ENCODE measurements at regions not wholly inside any gene's neighbourhood (a gene's known extent, or its start where the extent isn't known, plus 50 kb on each side); places are given as distances from the start of the nearest gene placed in this dataset.
A peak's percentile ranks its signal among the peaks of the same experiment; 100 is the strongest.

- no peak for ATAC-seq (ENCODE audit: low read depth)
- no peaks in the 10 kb centered on the region for H3K27me3 ChIP-seq (ENCODE audit: insufficient read depth, poor library complexity, severe bottlenecking)
- no peak for DNase-seq (ENCODE audit: low spot score)
- H3K27ac ChIP-seq (ENCODE audit: poor library complexity, severe bottlenecking), result no peak overlapping the region
- no peaks in the 10 kb centered on the region for H3K4me1 ChIP-seq (ENCODE audit: insufficient read depth, poor library complexity, severe bottlenecking)
- no peaks in the 10 kb centered on the region for H3K36me3 ChIP-seq (ENCODE audit: low read depth)
- H3K4me3 ChIP-seq (ENCODE audit: severe bottlenecking), result no peak overlapping the region
- TF ChIP-seq CTCF (IDR thresholded peaks at IDR 0.05; ENCODE audit: poor library complexity, severe bottlenecking), result no peak
- no peaks in the 10 kb centered on the region for H3K9me3 ChIP-seq (ENCODE audit: severe bottlenecking)
Observed at GRCh38 chr20:6599876-6600735, 167.4 kb upstream of the BMP2 start.

GRCh38 chr20:6595704-6596103 lies 171.8 kb upstream of the BMP2 start:
- no peak for ATAC-seq (ENCODE audit: low read depth)

GRCh38 chr20:6590891-6591637 lies 176.4 kb upstream of the BMP2 start:
- Histone ChIP-seq H3K27ac (ENCODE audit: poor library complexity, severe bottlenecking) (peak overlapping the region; percentile 95), H3K9me3 (ENCODE audit: severe bottlenecking) (no peaks in the 10 kb centered on the region), H3K27me3 (ENCODE audit: insufficient read depth, poor library complexity, severe bottlenecking) (no peaks in the 10 kb centered on the region), H3K36me3 (ENCODE audit: low read depth) (no peaks in the 10 kb centered on the region), H3K4me1 (ENCODE audit: insufficient read depth, poor library complexity, severe bottlenecking) (peaks cover 22% of the 10 kb centered on the region), H3K4me3 (ENCODE audit: severe bottlenecking) (no peak overlapping the region)
- DNase-seq (ENCODE audit: low spot score), result peak; percentile 95
- peak; percentile 89 for ATAC-seq (ENCODE audit: low read depth)
- no peak for TF ChIP-seq CTCF (IDR thresholded peaks at IDR 0.05; ENCODE audit: poor library complexity, severe bottlenecking)

More at GRCh38 chr20:6595704-6596103, 171.8 kb upstream of the BMP2 start:
- DNase-seq (ENCODE audit: low spot score), result no peak
- Histone ChIP-seq H3K27ac (ENCODE audit: poor library complexity, severe bottlenecking) (no peak overlapping the region), H3K36me3 (ENCODE audit: low read depth) (no peaks in the 10 kb centered on the region), H3K27me3 (ENCODE audit: insufficient read depth, poor library complexity, severe bottlenecking) (no peaks in the 10 kb centered on the region), H3K9me3 (ENCODE audit: severe bottlenecking) (no peaks in the 10 kb centered on the region), H3K4me1 (ENCODE audit: insufficient read depth, poor library complexity, severe bottlenecking) (peaks cover 14% of the 10 kb centered on the region), H3K4me3 (ENCODE audit: severe bottlenecking) (no peak overlapping the region)
- no peak for TF ChIP-seq CTCF (IDR thresholded peaks at IDR 0.05; ENCODE audit: poor library complexity, severe bottlenecking)

GRCh38 chr20:6588296-6588695 lies 179.2 kb upstream of the BMP2 start:
- Histone ChIP-seq H3K27ac (ENCODE audit: poor library complexity, severe bottlenecking) (no peak overlapping the region), H3K4me3 (ENCODE audit: severe bottlenecking) (no peak overlapping the region), H3K4me1 (ENCODE audit: insufficient read depth, poor library complexity, severe bottlenecking) (peaks cover 22% of the 10 kb centered on the region), H3K9me3 (ENCODE audit: severe bottlenecking) (no peaks in the 10 kb centered on the region), H3K36me3 (ENCODE audit: low read depth) (no peaks in the 10 kb centered on the region), H3K27me3 (ENCODE audit: insufficient read depth, poor library complexity, severe bottlenecking) (no peaks in the 10 kb centered on the region)
- TF ChIP-seq CTCF (IDR thresholded peaks at IDR 0.05; ENCODE audit: poor library complexity, severe bottlenecking), result no peak
- DNase-seq (ENCODE audit: low spot score) (no peak), ATAC-seq (ENCODE audit: low read depth) (no peak)

All from RWPE2 (cell line).